ENCODE measurements at regions not wholly inside any gene's neighbourhood (a gene's known extent, or its start where the extent isn't known, plus 50 kb on each side); places are given as distances from the start of the nearest gene placed in this dataset.

DNA sequence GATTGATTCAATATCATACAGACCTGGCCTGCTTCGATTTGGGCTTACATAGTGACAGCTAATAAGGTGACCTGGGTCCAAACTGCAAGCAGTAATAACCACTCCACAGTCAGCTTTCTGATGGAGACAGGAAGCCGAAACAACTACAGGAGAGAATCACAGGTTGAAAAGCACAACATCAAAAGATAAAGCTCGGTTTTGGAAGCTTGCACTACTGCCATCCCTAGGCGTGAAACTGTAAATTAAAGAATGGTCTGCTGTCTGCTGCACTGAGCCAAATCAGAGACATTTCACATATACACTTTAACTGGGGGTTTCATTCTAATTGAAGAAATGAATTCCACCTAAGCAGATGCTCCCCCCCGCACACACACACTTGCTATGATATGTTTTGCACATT, 116.3 kb downstream of the DHX15 start:
- H3K27me3 ChIP-seq (ENCODE audit: insufficient read depth, poor library complexity, severe bottlenecking), result peaks cover 34% of the 10 kb centered on the region
- no peak for DNase-seq (ENCODE audit: low read depth in 1 of 2, low spot score in 1 of 2)
- TF ChIP-seq POLR2AphosphoS5 (IDR thresholded peaks at IDR 0.05; ENCODE audit: low read depth) (no peak), GABPA (IDR thresholded peaks at IDR 0.05; ENCODE audit: low read depth) (no peak), SPI1 (IDR thresholded peaks at IDR 0.05; ENCODE audit: borderline replicate concordance, low read depth) (no peak)
- TF ChIP-seq, protein P1, sequence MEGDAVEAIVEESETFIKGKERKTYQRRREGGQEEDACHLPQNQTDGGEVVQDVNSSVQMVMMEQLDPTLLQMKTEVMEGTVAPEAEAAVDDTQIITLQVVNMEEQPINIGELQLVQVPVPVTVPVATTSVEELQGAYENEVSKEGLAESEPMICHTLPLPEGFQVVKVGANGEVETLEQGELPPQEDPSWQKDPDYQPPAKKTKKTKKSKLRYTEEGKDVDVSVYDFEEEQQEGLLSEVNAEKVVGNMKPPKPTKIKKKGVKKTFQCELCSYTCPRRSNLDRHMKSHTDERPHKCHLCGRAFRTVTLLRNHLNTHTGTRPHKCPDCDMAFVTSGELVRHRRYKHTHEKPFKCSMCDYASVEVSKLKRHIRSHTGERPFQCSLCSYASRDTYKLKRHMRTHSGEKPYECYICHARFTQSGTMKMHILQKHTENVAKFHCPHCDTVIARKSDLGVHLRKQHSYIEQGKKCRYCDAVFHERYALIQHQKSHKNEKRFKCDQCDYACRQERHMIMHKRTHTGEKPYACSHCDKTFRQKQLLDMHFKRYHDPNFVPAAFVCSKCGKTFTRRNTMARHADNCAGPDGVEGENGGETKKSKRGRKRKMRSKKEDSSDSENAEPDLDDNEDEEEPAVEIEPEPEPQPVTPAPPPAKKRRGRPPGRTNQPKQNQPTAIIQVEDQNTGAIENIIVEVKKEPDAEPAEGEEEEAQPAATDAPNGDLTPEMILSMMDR (IDR thresholded peaks at IDR 0.05; ENCODE audit: insufficient read depth, low read length), result no peak
- no peak overlapping the region for H3K4me3 ChIP-seq (replicated peaks; ENCODE audit: insufficient read depth, low read length)
- H3K27ac ChIP-seq (replicated peaks), result no peak overlapping the region

DNA sequence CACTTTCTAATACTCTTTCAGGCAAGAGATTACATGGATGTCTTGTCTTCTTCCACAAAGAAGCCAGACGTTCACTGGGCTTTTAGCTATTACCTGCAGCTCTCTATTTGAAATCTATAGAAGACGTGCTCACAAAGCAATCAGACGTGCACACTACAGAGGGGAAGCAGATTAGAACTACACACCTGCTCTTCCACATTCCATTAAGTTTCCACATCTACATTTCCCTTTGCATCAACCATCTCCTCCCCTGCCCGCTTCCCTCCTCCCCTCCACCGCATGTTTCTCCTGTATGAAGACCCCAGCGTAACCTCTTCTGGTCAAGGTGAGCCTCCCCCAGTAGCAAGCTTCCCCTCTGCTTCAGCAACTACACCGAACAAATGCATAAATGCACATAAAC, 119.8 kb downstream of the DHX15 start:
- H3K27me3 ChIP-seq (ENCODE audit: insufficient read depth, poor library complexity, severe bottlenecking), result peaks cover 13% of the 10 kb centered on the region
- H3K4me3 ChIP-seq (replicated peaks; ENCODE audit: insufficient read depth, low read length), result no peak overlapping the region
- no peak for DNase-seq (ENCODE audit: low read depth in 1 of 2, low spot score in 1 of 2)
- no peak for TF ChIP-seq POLR2AphosphoS5 (IDR thresholded peaks at IDR 0.05; ENCODE audit: low read depth)
- no peak for TF ChIP-seq SPI1 (IDR thresholded peaks at IDR 0.05; ENCODE audit: borderline replicate concordance, low read depth)
- TF ChIP-seq, protein P2, sequence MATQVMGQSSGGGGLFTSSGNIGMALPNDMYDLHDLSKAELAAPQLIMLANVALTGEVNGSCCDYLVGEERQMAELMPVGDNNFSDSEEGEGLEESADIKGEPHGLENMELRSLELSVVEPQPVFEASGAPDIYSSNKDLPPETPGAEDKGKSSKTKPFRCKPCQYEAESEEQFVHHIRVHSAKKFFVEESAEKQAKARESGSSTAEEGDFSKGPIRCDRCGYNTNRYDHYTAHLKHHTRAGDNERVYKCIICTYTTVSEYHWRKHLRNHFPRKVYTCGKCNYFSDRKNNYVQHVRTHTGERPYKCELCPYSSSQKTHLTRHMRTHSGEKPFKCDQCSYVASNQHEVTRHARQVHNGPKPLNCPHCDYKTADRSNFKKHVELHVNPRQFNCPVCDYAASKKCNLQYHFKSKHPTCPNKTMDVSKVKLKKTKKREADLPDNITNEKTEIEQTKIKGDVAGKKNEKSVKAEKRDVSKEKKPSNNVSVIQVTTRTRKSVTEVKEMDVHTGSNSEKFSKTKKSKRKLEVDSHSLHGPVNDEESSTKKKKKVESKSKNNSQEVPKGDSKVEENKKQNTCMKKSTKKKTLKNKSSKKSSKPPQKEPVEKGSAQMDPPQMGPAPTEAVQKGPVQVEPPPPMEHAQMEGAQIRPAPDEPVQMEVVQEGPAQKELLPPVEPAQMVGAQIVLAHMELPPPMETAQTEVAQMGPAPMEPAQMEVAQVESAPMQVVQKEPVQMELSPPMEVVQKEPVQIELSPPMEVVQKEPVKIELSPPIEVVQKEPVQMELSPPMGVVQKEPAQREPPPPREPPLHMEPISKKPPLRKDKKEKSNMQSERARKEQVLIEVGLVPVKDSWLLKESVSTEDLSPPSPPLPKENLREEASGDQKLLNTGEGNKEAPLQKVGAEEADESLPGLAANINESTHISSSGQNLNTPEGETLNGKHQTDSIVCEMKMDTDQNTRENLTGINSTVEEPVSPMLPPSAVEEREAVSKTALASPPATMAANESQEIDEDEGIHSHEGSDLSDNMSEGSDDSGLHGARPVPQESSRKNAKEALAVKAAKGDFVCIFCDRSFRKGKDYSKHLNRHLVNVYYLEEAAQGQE (IDR thresholded peaks at IDR 0.05; ENCODE audit: insufficient replicate concordance, low read depth), result no peak
- no peak for TF ChIP-seq GABPA (IDR thresholded peaks at IDR 0.05; ENCODE audit: low read depth)
- TF ChIP-seq, protein P1 (IDR thresholded peaks at IDR 0.05; ENCODE audit: insufficient read depth, low read length), result no peak
- H3K27ac ChIP-seq (replicated peaks), result no peak overlapping the region

DNA sequence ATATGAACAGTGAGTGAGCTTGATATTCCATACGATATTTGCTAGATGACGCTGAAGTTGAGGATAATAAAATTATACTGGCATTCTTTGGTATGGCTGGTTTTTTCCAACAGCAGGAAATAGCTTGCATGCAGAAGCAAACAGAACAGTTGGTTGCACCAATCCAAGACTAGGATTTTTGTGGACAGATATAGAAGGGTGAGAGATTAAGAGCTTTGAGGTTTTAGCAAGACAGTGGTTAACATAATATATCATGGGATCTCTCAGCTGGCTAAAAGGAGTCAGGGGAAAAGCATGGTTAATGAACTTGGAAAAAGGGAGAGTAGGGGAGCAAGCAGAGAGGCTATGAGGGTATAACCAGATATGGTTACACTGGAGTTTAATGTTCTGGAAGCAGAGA, 127.9 kb downstream of the DHX15 start:
- TF ChIP-seq POLR2AphosphoS5 (IDR thresholded peaks at IDR 0.05; ENCODE audit: low read depth), result no peak
- TF ChIP-seq, protein P2 (IDR thresholded peaks at IDR 0.05; ENCODE audit: insufficient replicate concordance, low read depth), result no peak
- TF ChIP-seq, protein P1 (IDR thresholded peaks at IDR 0.05; ENCODE audit: insufficient read depth, low read length), result no peak
- peaks cover 2% of the 10 kb centered on the region for H3K27me3 ChIP-seq (ENCODE audit: insufficient read depth, poor library complexity, severe bottlenecking)
- H3K27ac ChIP-seq (replicated peaks), result no peak overlapping the region
- no peak overlapping the region for H3K4me3 ChIP-seq (replicated peaks; ENCODE audit: insufficient read depth, low read length)
- DNase-seq (ENCODE audit: low read depth in 1 of 2, low spot score in 1 of 2), result no peak

DNA sequence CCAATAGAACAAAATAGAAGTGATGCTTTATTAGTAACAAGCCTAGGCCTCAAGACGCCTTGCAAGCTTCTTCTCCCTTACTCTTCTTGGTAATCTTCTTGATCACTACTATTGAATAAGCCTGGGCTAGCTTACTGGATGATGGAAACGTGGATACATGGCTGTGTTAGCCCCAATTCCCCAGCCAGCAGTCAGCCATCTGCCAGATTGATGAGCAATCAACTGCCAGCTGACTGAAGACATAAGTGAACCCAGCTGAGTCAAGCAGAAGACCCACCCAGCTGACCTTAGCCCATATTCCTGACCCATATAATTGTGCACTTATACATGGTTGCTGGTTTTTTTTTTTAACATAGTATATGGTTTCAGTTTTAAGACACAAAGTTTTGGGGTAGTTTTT, 130.4 kb downstream of the DHX15 start:
- TF ChIP-seq, protein P2 (IDR thresholded peaks at IDR 0.05; ENCODE audit: insufficient replicate concordance, low read depth), result no peak
- TF ChIP-seq POLR2AphosphoS5 (IDR thresholded peaks at IDR 0.05; ENCODE audit: low read depth), result no peak
- TF ChIP-seq, protein P1 (IDR thresholded peaks at IDR 0.05; ENCODE audit: insufficient read depth, low read length), result no peak
- TF ChIP-seq SPI1 (IDR thresholded peaks at IDR 0.05; ENCODE audit: borderline replicate concordance, low read depth), result no peak
- no peak for TF ChIP-seq GABPA (IDR thresholded peaks at IDR 0.05; ENCODE audit: low read depth)
- Histone ChIP-seq H3K4me3 (replicated peaks; ENCODE audit: insufficient read depth, low read length) (no peak overlapping the region), H3K27me3 (ENCODE audit: insufficient read depth, poor library complexity, severe bottlenecking) (peaks cover 2% of the 10 kb centered on the region), H3K27ac (replicated peaks) (no peak overlapping the region)
- DNase-seq (ENCODE audit: low read depth in 1 of 2, low spot score in 1 of 2), result no peak

Measured in HL-60 (cell line).